MM.1S (cell line): ENCODE measurements at regions not wholly inside any gene's neighbourhood (a gene's known extent, or its start where the extent isn't known, plus 50 kb on each side); places are given as distances from the start of the nearest gene placed in this dataset.
"Not testable (repeated sequence)": the region's sequence is repeated elsewhere in the genome, so short reads cannot be mapped to it uniquely, and the experiment has no call there.

ENCODE experiments used
- DNase-seq: peaks from one replicate; pipeline ENCODE4 v3.0.0-alpha.2; 2015
- H2AFZ ChIP-seq: fragments of 300-600 bp; sonication (generic); 2 replicates; pipeline ENCODE4 v1.6.0; 2016; ENCODE audit warnings: antibody characterized with exemption, low read length
- H3F3A ChIP-seq: fragments of 300-600 bp; sonication (generic); 2 replicates; pipeline ENCODE4 v1.6.1; 2016; ENCODE audit warnings: mild to moderate bottlenecking, antibody characterized with exemption, low read length, moderate library complexity, mixed read lengths; ENCODE audit not compliant: insufficient read depth
- H3K27ac ChIP-seq: fragments of 300-600 bp; sonication (generic); 2 replicates; pipeline ENCODE4 v1.5.1; 2016; ENCODE audit warnings: mild to moderate bottlenecking, low read length
- H3K27me3 ChIP-seq: fragments of 300-600 bp; sonication (generic); replicated peaks from 2 replicates; pipeline ENCODE4 v1.6.0; 2016; ENCODE audit warnings: low read length; ENCODE audit not compliant: insufficient read depth
- H3K36me3 ChIP-seq: fragments of 300-600 bp; sonication (generic); replicated peaks from 2 replicates; pipeline ENCODE4 v1.6.1; 2016; ENCODE audit warnings: mild to moderate bottlenecking, low read length, mixed read lengths; ENCODE audit not compliant: insufficient read depth
- H3K4me1 ChIP-seq: fragments of 300-600 bp; sonication (generic); 2 replicates; pipeline ENCODE4 v1.6.1; 2016; ENCODE audit warnings: low read length, mixed read lengths
- H3K4me2 ChIP-seq: fragments of 300-600 bp; sonication (generic); 2 replicates; pipeline ENCODE4 v1.6.0; 2016; ENCODE audit warnings: low read depth, low read length
- H3K4me3 ChIP-seq: fragments of 300-600 bp; sonication (generic); 2 replicates; pipeline ENCODE4 v1.5.1; 2016; ENCODE audit warnings: low read length, mixed read lengths
- H3K79me2 ChIP-seq: fragments of 300-600 bp; sonication (generic); 2 replicates; pipeline ENCODE4 v1.6.1; 2016; ENCODE audit warnings: mixed run types, low read length, mixed read lengths
- H3K9ac ChIP-seq: fragments of 300-600 bp; sonication (generic); 2 replicates; pipeline ENCODE4 v1.6.1; 2016; ENCODE audit warnings: low read length, mixed read lengths
- H3K9me2 ChIP-seq: fragments of 300-600 bp; sonication (generic); replicated peaks from 2 replicates; pipeline ENCODE4 v1.6.1; 2016; ENCODE audit warnings: mild to moderate bottlenecking, low read length, mixed read lengths; ENCODE audit not compliant: insufficient read depth
- H3K9me3 ChIP-seq: fragments of 300-600 bp; sonication (generic); replicated peaks from 2 replicates; pipeline ENCODE4 v1.6.1; 2016; ENCODE audit warnings: mild to moderate bottlenecking, low read length, mixed read lengths; ENCODE audit not compliant: insufficient read depth
- H4K20me1 ChIP-seq: fragments of 300-600 bp; sonication (generic); 2 replicates; pipeline ENCODE4 v1.6.1; 2016; ENCODE audit warnings: mild to moderate bottlenecking, low read length, moderate library complexity, mixed read lengths; ENCODE audit not compliant: insufficient read depth
- CTCF ChIP-seq: fragments of 300-600 bp; sonication (generic); IDR thresholded peaks from 2 replicates; pipeline ENCODE4 v1.5.1; 2016; ENCODE audit warnings: antibody characterized with exemption, low read length, mixed read lengths
- EZH2 ChIP-seq: fragments of 300-600 bp; sonication (generic); optimal IDR thresholded peaks from 2 replicates; pipeline ENCODE3; 2017; ENCODE audit warnings: low read depth, mild to moderate bottlenecking, antibody characterized with exemption, low read length, mixed read lengths
- EZH2phosphoT487 ChIP-seq: fragments of 300-600 bp; sonication (generic); IDR thresholded peaks from 2 replicates; pipeline ENCODE4 v1.6.1; 2018; ENCODE audit warnings: antibody characterized with exemption, low read length

- no peak for DNase-seq
- H3K4me1 ChIP-seq, result no peaks in the 10 kb centered on the region
- no peaks in the 10 kb centered on the region for H3K36me3 ChIP-seq
- H3K4me2 ChIP-seq, result no peak overlapping the region
- H3F3A ChIP-seq, result no peaks in the 10 kb centered on the region
- H3K27ac ChIP-seq, result no peak overlapping the region
- H3K9me2 ChIP-seq, result no peaks in the 10 kb centered on the region
- H3K9me3 ChIP-seq, result no peaks in the 10 kb centered on the region
- no peaks in the 10 kb centered on the region for H3K27me3 ChIP-seq
- H3K79me2 ChIP-seq, result no peaks in the 10 kb centered on the region
- TF ChIP-seq EZH2phosphoT487 (no peak), EZH2 (no peak), CTCF (no peak)
- no peak overlapping the region for H3K9ac ChIP-seq
- no peaks in the 10 kb centered on the region for H4K20me1 ChIP-seq
- H3K4me3 ChIP-seq, result no peak overlapping the region
- no peak overlapping the region for H2AFZ ChIP-seq
Observed at GRCh38 chrX:95760356-95760755, 924.3 kb upstream of the DIAPH2 start.

- H3K27ac ChIP-seq, result no peak overlapping the region
- peak; percentile 30 for DNase-seq
- no peaks in the 10 kb centered on the region for H4K20me1 ChIP-seq
- H3K9me2 ChIP-seq, result no peaks in the 10 kb centered on the region
- TF ChIP-seq EZH2, result no peak
- peak; percentile 57 for TF ChIP-seq CTCF
- no peak for TF ChIP-seq EZH2phosphoT487
- no peaks in the 10 kb centered on the region for H3K36me3 ChIP-seq
- H2AFZ ChIP-seq, result no peak overlapping the region
- no peak overlapping the region for H3K4me3 ChIP-seq
- H3K4me2 ChIP-seq, result no peak overlapping the region
- no peaks in the 10 kb centered on the region for H3K79me2 ChIP-seq
- no peaks in the 10 kb centered on the region for H3K4me1 ChIP-seq
- no peaks in the 10 kb centered on the region for H3F3A ChIP-seq
- no peak overlapping the region for H3K9ac ChIP-seq
- H3K27me3 ChIP-seq, result no peaks in the 10 kb centered on the region
- no peaks in the 10 kb centered on the region for H3K9me3 ChIP-seq
Observed at GRCh38 chrX:95762716-95763115, 921.9 kb upstream of the DIAPH2 start.

GRCh38 chrX:95764972-95765451 is 919.6 kb upstream of the DIAPH2 start:
- Histone ChIP-seq H3K27me3 (no peaks in the 10 kb centered on the region), H3K4me1 (no peaks in the 10 kb centered on the region), H3K4me2 (no peak overlapping the region), H3K9me3 (no peaks in the 10 kb centered on the region), H4K20me1 (no peaks in the 10 kb centered on the region), H2AFZ (no peak overlapping the region), H3K4me3 (no peak overlapping the region), H3F3A (no peaks in the 10 kb centered on the region), H3K9me2 (no peaks in the 10 kb centered on the region), H3K36me3 (no peaks in the 10 kb centered on the region), H3K27ac (no peak overlapping the region), H3K9ac (no peak overlapping the region), H3K79me2 (no peaks in the 10 kb centered on the region)
- peak; percentile 68 for DNase-seq
- TF ChIP-seq CTCF (peak; percentile 64), EZH2phosphoT487 (no peak), EZH2 (no peak)

- H2AFZ ChIP-seq, H3K9ac ChIP-seq, H3K79me2 ChIP-seq, DNase-seq, H3K4me2 ChIP-seq, H3K4me1 ChIP-seq, H3K9me3 ChIP-seq, H3K4me3 ChIP-seq, H3K36me3 ChIP-seq, H3F3A ChIP-seq, H4K20me1 ChIP-seq, H3K27ac ChIP-seq, H3K27me3 ChIP-seq, H3K9me2 ChIP-seq: not testable (repeated sequence)
Observed at GRCh38 chrX:95771198-95771597, 913.4 kb upstream of the DIAPH2 start.
